ENCODE measurements at regions not wholly inside any gene's neighbourhood (a gene's known extent, or its start where the extent isn't known, plus 50 kb on each side); places are given as distances from the start of the nearest gene placed in this dataset.

DNA sequence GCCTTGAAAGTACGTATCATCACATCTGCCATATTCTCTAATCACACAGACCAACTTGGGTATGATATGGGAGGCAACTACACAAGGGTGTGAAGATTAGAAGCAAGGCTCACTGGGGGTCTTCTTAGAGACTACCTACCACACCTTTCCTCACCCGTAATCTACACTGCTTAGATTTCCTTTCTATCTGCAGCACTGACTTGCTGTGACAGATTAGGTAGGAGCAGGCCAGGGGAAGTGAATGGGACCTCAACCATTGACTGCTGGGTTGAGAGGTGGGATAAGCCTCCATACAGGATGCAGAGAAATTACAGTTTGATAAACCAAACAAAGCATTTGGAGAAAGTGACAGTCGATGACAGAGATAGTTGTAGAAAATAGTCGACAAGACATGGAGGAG lies 119.0 kb upstream of the SERPINE2 start:
- POLR2A ChIA-PET = no interaction called here
- CTCF ChIA-PET = no interaction called here
- TF ChIP-seq FOXK2 (IDR thresholded peaks at IDR 0.05) (no peak), ZNF384 (IDR thresholded peaks at IDR 0.05) (no peak), LEF1 (IDR thresholded peaks at IDR 0.05; ENCODE audit: borderline replicate concordance) (no peak), ELF4 (IDR thresholded peaks at IDR 0.05) (no peak), SP1 (IDR thresholded peaks at IDR 0.05) (no peak), FOXM1 (IDR thresholded peaks at IDR 0.05; ENCODE audit: borderline replicate concordance) (no peak), ARNT (IDR thresholded peaks at IDR 0.05) (no peak), CTBP1 (IDR thresholded peaks at IDR 0.05; ENCODE audit: borderline replicate concordance) (no peak), SUZ12 (IDR thresholded peaks at IDR 0.05) (no peak), TARDBP (IDR thresholded peaks at IDR 0.05) (no peak), NFRKB (IDR thresholded peaks at IDR 0.05) (no peak), HDGF (IDR thresholded peaks at IDR 0.05; ENCODE audit: borderline replicate concordance) (no peak), BHLHE40 (IDR thresholded peaks at IDR 0.05; ENCODE audit: borderline replicate concordance) (no peak), PKNOX1 (IDR thresholded peaks at IDR 0.05) (no peak), L3MBTL2 (conservative IDR thresholded peaks at IDR 0.05) (no peak), FOXA1 (IDR thresholded peaks at IDR 0.05) (no peak)

DNA sequence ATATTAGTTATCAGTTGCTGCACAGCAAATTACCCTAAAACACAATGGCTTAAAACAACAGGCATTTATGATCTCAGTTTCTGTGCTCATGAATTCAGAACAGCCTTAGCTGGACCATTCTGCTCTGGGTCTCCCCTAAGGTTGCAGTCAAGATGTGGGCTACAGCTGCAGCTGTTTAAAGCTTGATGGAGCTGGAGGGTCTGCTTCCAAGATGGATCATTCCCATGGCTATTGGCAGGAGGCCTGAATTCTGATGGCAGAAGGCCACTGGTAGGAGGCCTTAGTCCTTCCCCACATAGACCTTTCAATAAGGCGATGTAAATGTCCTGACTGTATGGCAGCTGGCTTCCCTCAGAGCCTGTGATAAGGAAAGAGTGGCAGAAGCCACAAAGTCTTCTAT lies 118.6 kb upstream of the SERPINE2 start:
- ChIA-PET POLR2A (no interaction called here), CTCF (no interaction called here)
- no peak for TF ChIP-seq PKNOX1 (IDR thresholded peaks at IDR 0.05)
- TF ChIP-seq ARNT (IDR thresholded peaks at IDR 0.05) = no peak
- TF ChIP-seq FOXA1 (IDR thresholded peaks at IDR 0.05) = no peak
- TF ChIP-seq ZNF384 (IDR thresholded peaks at IDR 0.05) = no peak
- TF ChIP-seq LEF1 (IDR thresholded peaks at IDR 0.05; ENCODE audit: borderline replicate concordance) = no peak
- no peak for TF ChIP-seq BHLHE40 (IDR thresholded peaks at IDR 0.05; ENCODE audit: borderline replicate concordance)
- DNase-seq (ENCODE audit: extremely low spot score) = no peak

More for the DNA sequence above, 119.0 kb upstream of the SERPINE2 start:
- DNase-seq (ENCODE audit: extremely low spot score) = no peak

DNA sequence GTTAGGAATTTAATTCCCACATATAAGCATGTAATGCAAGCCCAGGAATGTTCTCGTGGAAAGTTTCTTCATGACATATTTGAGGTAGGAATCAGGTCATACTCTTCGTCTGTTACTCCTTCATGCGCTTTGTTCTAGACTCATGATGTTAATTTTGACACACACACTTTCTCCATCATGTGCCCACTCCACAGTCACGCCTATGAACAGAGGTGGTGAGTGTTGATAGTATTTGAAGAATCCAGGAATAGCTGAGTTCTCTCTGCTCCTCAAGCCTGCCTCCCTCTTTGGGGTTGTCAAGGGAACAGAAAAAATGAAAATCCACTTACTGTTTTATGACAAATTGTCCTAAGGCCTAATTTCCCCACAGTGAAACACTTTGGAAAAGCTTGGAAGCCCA lies 117.3 kb upstream of the SERPINE2 start:
- CTCF ChIA-PET = interaction anchor here (0.7 kb wide), 1 partner anchor 791 kb away, joined by 4 read pairs; no protein-coding TSS in a partner anchor
- POLR2A ChIA-PET = no interaction called here
- DNase-seq (ENCODE audit: extremely low spot score) = no peak
- TF ChIP-seq FOXA1 (IDR thresholded peaks at IDR 0.05) = no peak
- TF ChIP-seq CTBP1 (IDR thresholded peaks at IDR 0.05; ENCODE audit: borderline replicate concordance) = no peak
- no peak for TF ChIP-seq ELF4 (IDR thresholded peaks at IDR 0.05)
- no peak for TF ChIP-seq HDGF (IDR thresholded peaks at IDR 0.05; ENCODE audit: borderline replicate concordance)
- TF ChIP-seq SP1 (IDR thresholded peaks at IDR 0.05) = no peak
- no peak for TF ChIP-seq BHLHE40 (IDR thresholded peaks at IDR 0.05; ENCODE audit: borderline replicate concordance)
- no peak for TF ChIP-seq PKNOX1 (IDR thresholded peaks at IDR 0.05)
- TF ChIP-seq LEF1 (IDR thresholded peaks at IDR 0.05; ENCODE audit: borderline replicate concordance) = no peak
- no peak for TF ChIP-seq ARNT (IDR thresholded peaks at IDR 0.05)
- TF ChIP-seq FOXK2 (IDR thresholded peaks at IDR 0.05) = no peak

DNA sequence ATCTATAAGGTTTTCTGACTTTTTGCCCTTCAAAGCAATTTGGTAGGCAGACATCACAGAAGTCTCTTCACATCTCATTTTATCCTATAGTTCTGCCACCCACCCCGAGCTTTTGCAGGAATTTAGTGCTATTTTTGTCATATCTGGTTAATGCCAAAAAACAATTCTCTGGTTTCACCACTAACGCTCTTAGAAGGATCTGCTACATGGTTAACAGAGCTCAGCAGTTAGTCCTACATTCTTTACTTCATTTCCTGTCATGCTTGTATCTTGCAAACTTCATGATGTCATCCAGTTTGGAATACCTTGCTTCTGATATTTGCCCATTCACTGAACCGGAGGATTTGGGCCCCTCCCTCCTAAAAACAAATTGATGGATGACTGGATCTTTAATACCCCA lies 116.8 kb upstream of the SERPINE2 start:
- DNase-seq (ENCODE audit: extremely low spot score) = no peak
- CTCF ChIA-PET = no interaction called here

DNA sequence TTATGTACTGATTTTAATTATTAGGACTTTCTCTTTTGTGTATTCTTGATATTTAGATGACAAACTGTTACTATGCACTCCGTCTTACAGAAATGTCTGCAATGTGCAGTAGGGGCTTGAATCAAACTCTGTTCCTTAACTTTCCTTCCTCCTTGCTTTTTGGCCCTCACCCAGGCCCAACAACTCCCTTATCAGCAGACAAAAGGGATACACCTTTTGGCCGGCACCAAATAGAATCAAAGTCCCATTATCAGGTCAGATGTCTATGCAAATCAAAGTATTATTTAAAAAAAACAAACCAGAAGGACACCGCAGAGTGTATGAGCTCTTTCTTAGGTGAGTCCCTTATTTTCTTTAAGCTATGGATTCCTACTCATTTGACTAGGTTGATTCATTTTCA lies 116.3 kb upstream of the SERPINE2 start:
- CTCF ChIA-PET = no interaction called here
- TF ChIP-seq NFRKB (IDR thresholded peaks at IDR 0.05) (no peak), FOXA1 (IDR thresholded peaks at IDR 0.05) (no peak), SUZ12 (IDR thresholded peaks at IDR 0.05) (no peak), ARNT (IDR thresholded peaks at IDR 0.05) (no peak), TARDBP (IDR thresholded peaks at IDR 0.05) (no peak), BHLHE40 (IDR thresholded peaks at IDR 0.05; ENCODE audit: borderline replicate concordance) (no peak), FOXK2 (IDR thresholded peaks at IDR 0.05) (no peak), CTBP1 (IDR thresholded peaks at IDR 0.05; ENCODE audit: borderline replicate concordance) (no peak)
- DNase-seq (ENCODE audit: extremely low spot score) = no peak
- POLR2A ChIA-PET = no interaction called here

More for the DNA sequence above, 116.8 kb upstream of the SERPINE2 start:
- POLR2A ChIA-PET = no interaction called here
- TF ChIP-seq CTBP1 (IDR thresholded peaks at IDR 0.05; ENCODE audit: borderline replicate concordance) = no peak

- no peak for TF ChIP-seq BHLHE40 (IDR thresholded peaks at IDR 0.05; ENCODE audit: borderline replicate concordance)
- TF ChIP-seq ZNF384 (IDR thresholded peaks at IDR 0.05) = no peak
- TF ChIP-seq SP1 (IDR thresholded peaks at IDR 0.05) = no peak
- TF ChIP-seq ELF4 (IDR thresholded peaks at IDR 0.05) = no peak
- TF ChIP-seq TARDBP (IDR thresholded peaks at IDR 0.05) = no peak
- no peak for TF ChIP-seq SUZ12 (IDR thresholded peaks at IDR 0.05)
- TF ChIP-seq HDGF (IDR thresholded peaks at IDR 0.05; ENCODE audit: borderline replicate concordance) = no peak
- no peak for TF ChIP-seq FOXM1 (IDR thresholded peaks at IDR 0.05; ENCODE audit: borderline replicate concordance)
- no peak for TF ChIP-seq PKNOX1 (IDR thresholded peaks at IDR 0.05)
- TF ChIP-seq FOXA1 (IDR thresholded peaks at IDR 0.05) = no peak
- no peak for TF ChIP-seq CTBP1 (IDR thresholded peaks at IDR 0.05; ENCODE audit: borderline replicate concordance)
- TF ChIP-seq FOXK2 (IDR thresholded peaks at IDR 0.05) = no peak
- no peak for TF ChIP-seq LEF1 (IDR thresholded peaks at IDR 0.05; ENCODE audit: borderline replicate concordance)
- TF ChIP-seq NFRKB (IDR thresholded peaks at IDR 0.05) = no peak
- no peak for TF ChIP-seq ARNT (IDR thresholded peaks at IDR 0.05)
- TF ChIP-seq L3MBTL2 (conservative IDR thresholded peaks at IDR 0.05) = no peak
- DNase-seq (ENCODE audit: extremely low spot score) = no peak
- ChIA-PET POLR2A (no interaction called here), CTCF (no interaction called here)
Observed at GRCh38 chr2:224151680-224152310, 112.7 kb upstream of the SERPINE2 start.

Measured in HEK293T (cell line).